Psoas muscle (tissue), 7 donors: ENCODE measurements at regions not wholly inside any gene's neighbourhood (a gene's known extent, or its start where the extent isn't known, plus 50 kb on each side); places are given as distances from the start of the nearest gene placed in this dataset.

Experiments
- ATAC-seq, 4 donors: fragments of 200-7000 bp; cut with Tn5 transposase; one replicate each; pipeline ENCODE4 v1.9.1; 2020; ENCODE audit warnings: moderate library complexity in 3 of 4, mild to moderate bottlenecking in 2 of 4
- DNase-seq, 2 donors: peaks; one replicate each; pipeline ENCODE4 v3.0.0-alpha.2; 2020
- H3K27ac ChIP-seq: fragments of 200-600 bp; one replicate; pipeline ENCODE4 v1.8.0; 2022
- H3K27me3 ChIP-seq, 3 donors: fragments of 200-600 bp in 1 of 3; one replicate each; pipeline versions ENCODE4 v1.6.1 to v1.8.0; 2013 to 2022; ENCODE audit warnings: low read length in 2 of 3, mild to moderate bottlenecking in 2 of 3, moderate library complexity in 1 of 3; ENCODE audit not compliant: insufficient read depth in 3 of 3
- H3K36me3 ChIP-seq, 2 donors: fragments of 200-600 bp in 1 of 2; one replicate each; pipeline versions ENCODE4 v1.6.1 to v1.8.0; 2013 to 2022; ENCODE audit warnings: low read depth in 1 of 2, mild to moderate bottlenecking in 1 of 2, moderate library complexity in 1 of 2; ENCODE audit not compliant: insufficient read depth in 1 of 2
- H3K4me1 ChIP-seq: fragments of 200-600 bp; one replicate; pipeline ENCODE4 v1.8.0; 2022
- H3K4me3 ChIP-seq: fragments of 200-600 bp; one replicate; pipeline ENCODE4 v1.8.0; 2022; ENCODE audit warnings: mild to moderate bottlenecking
- H3K9me3 ChIP-seq: fragments of 200-600 bp; one replicate; pipeline ENCODE4 v1.8.0; 2022
- WGBS, 3 donors: extraction: QIAGEN DNeasy Blood & Tissue Kit; methylation state at CpG; one replicate each; pipeline versions ENCODE4 v1.1.6 to v1.1.7; 2013; 5-methylcytosine and 5-hydroxymethylcytosine counted together
- intact Hi-C, 2 donors: fragments of 100-400 bp; cut with DNase I; formaldehyde crosslinking; loops; one replicate each; pipeline versions ENCODE4 v1.11.0 to v1.14.2; 2022
- TF ChIP-seq, protein P1 (sequence below): fragments of 200-600 bp; IDR thresholded peaks from one replicate; pipeline ENCODE4 v1.8.0; 2022; ENCODE audit warnings: antibody characterized with exemption
- donor health status: healthy with polysubstance abuse.
- donor health status: DM: no; HTN: no; CAD: no; lungs with moderate emphysema.
- donor health status: Bipolar disorder and iron deficiency.
- donor health status: healthy.
- donor health status: DM: yes; HTN: yes; CAD: no.
- donor health status: DM: no; HTN: no; CAD: no.
- donor health status: DM: yes; HTN: yes; CAD: no.

DNA sequence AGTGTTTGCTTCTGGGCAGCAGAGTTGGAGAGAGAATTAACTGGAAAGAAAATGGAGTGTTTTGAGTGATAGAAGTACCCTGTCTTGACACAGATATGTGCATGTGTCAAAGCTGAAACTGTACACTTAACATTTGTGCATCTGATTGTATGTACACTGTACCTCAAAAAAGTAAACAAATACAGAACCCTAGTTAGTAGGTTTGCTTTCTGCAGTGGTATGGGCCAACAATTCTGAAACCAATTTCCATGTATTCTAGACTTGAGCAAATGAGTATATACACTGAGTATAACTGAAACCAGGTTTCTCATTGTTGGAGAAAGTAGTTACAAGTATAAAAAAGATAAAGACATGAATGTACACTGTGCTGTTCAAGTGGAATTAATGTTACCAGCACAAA is 52.4 kb downstream of the ELAPOR2 start:
- intact Hi-C loops = no loop called here
- Histone ChIP-seq H3K27me3 (no peaks in the 10 kb centered on the region), H3K4me1 (peaks cover 17% of the 10 kb centered on the region), H3K36me3 (no peaks in the 10 kb centered on the region), H3K27ac (no peak overlapping the region), H3K9me3 (no peaks in the 10 kb centered on the region), H3K4me3 (no peak overlapping the region)
- no peak for ATAC-seq
- DNase-seq = no peak
- TF ChIP-seq, protein P1, sequence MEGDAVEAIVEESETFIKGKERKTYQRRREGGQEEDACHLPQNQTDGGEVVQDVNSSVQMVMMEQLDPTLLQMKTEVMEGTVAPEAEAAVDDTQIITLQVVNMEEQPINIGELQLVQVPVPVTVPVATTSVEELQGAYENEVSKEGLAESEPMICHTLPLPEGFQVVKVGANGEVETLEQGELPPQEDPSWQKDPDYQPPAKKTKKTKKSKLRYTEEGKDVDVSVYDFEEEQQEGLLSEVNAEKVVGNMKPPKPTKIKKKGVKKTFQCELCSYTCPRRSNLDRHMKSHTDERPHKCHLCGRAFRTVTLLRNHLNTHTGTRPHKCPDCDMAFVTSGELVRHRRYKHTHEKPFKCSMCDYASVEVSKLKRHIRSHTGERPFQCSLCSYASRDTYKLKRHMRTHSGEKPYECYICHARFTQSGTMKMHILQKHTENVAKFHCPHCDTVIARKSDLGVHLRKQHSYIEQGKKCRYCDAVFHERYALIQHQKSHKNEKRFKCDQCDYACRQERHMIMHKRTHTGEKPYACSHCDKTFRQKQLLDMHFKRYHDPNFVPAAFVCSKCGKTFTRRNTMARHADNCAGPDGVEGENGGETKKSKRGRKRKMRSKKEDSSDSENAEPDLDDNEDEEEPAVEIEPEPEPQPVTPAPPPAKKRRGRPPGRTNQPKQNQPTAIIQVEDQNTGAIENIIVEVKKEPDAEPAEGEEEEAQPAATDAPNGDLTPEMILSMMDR = no peak

DNA sequence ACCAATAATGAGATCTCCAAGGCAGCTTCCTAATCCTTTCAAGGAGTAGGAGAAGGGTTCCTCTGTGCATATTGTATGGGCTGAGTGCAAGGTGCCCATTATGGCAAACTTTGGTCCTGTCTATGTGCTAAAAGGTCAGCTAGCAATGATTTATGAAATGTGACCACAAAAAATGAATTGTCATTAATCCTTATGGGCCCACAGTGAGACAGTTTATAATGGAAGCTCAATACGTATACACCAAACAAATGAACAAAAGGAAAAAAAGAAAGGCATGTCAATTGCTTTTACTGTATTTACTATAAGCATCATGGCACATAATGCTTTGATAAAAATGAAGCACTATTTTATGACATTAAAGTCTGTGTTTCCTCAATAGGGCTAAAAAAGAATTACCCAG is 54.5 kb downstream of the ELAPOR2 start:
- H3K27ac ChIP-seq = no peak overlapping the region
- H3K4me1 ChIP-seq = peaks cover 35% of the 10 kb centered on the region
- H3K36me3 ChIP-seq = no peaks in the 10 kb centered on the region
- TF ChIP-seq, protein P1 = no peak
- 92 to 100% (median 97%) methylated on average over 1 of the region's 1 CpG for WGBS, 3 donors
- DNase-seq = no peak
- no peak for ATAC-seq
- no peaks in the 10 kb centered on the region for H3K27me3 ChIP-seq
- H3K9me3 ChIP-seq = no peaks in the 10 kb centered on the region
- H3K4me3 ChIP-seq = no peak overlapping the region
- intact Hi-C loops = no loop called here

DNA sequence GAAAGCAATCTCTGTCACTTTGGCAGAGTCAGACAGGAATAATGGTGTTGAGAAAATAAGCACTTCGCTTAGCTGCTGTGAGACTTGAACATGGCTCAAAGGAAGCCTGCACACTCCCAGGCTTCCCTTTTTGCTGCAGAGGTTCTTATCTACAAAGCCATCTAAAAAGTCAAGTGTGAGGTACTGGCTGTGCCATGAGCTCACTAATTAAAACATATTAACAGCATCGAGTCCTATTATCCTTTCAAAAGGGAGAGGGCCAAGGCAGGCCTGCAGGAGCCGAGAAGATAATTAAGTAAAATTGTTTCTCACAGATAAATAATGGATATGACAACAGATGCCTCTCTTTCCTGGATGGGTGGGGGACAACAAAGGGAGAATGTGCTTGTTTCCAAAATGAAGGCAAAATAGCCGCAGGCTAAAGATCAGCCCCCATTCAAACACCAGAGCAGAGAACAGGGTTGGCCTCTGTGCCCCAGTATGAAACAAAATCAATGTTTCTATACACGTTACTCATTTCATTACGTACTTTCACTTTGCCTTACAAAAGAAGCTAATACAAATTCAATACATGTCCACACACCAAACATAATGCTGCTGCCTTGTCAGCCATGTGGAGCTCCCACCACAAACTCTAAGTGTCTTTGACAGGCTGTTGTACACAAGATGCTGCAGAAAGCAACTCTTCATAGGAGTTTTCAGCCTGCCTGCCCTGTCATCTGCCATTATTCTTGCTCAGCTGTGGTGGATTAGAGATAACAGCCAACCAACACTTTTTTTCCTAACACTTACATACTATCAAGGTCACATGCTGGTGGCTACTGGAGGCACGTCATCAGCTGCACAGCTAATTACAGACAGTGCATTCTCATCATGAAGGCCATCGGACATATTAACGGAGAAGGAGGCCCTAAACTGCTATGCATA is 55.3 kb downstream of the ELAPOR2 start:
- H3K27me3 ChIP-seq = no peaks in the 10 kb centered on the region
- intact Hi-C loops = no loop called here
- TF ChIP-seq, protein P1 = no peak
- 64 to 72% (median 72%) methylated on average over 9 of the region's 9 CpGs for WGBS, 3 donors
- H3K36me3 ChIP-seq = no peaks in the 10 kb centered on the region
- H3K27ac ChIP-seq = no peak overlapping the region
- DNase-seq (no peak), ATAC-seq (no peak)
- H3K9me3 ChIP-seq = no peaks in the 10 kb centered on the region
- H3K4me1 ChIP-seq = peaks cover 36% of the 10 kb centered on the region
- H3K4me3 ChIP-seq = no peak overlapping the region

DNA sequence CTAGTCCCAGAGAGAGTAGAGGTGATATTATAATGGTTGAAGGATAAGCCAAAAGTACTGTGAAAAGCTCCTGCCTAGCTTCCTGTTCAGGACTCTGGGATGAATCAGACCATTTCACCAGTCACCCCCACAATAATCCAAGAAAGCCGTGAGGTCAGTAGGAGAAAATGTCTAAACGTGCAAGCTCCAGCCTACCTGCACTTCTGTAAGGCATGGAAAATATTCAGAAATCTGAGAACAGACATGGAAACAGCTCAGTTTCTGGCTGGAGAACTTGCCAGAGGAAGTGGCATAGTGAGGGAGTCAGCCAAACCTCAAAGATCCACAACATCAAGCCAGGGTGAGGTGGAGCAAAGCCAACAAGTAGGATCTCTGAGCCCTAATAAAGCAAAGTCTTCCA is 58.2 kb downstream of the ELAPOR2 start:
- Histone ChIP-seq H3K4me3 (peak overlapping the region; percentile 8), H3K27me3 (no peaks in the 10 kb centered on the region), H3K36me3 (no peaks in the 10 kb centered on the region), H3K27ac (peak overlapping the region; percentile 59), H3K9me3 (no peaks in the 10 kb centered on the region), H3K4me1 (peaks cover 36% of the 10 kb centered on the region)
- DNase-seq (no peak), ATAC-seq (peak; percentile 21 to 78 (median 64))
- TF ChIP-seq, protein P1 = no peak
- intact Hi-C loops = no loop called here
- WGBS, 3 donors = 18 to 34% (median 21%) methylated on average over 2 of the region's 2 CpGs
